H9 (cell line): ENCODE measurements at regions not wholly inside any gene's neighbourhood (a gene's known extent, or its start where the extent isn't known, plus 50 kb on each side); places are given as distances from the start of the nearest gene placed in this dataset.

ENCODE experiments used
- DNase-seq: peaks from one replicate; pipeline ENCODE4 v3.0.0-alpha.2; 2017
- H2AFZ ChIP-seq: one replicate; pipeline ENCODE4 v1.6.1; 2013; ENCODE audit warnings: mild to moderate bottlenecking, low read length, control low read depth, moderate library complexity
- H2AK5ac ChIP-seq: 2 replicates; pipeline ENCODE4 v1.6.1; 2013; ENCODE audit warnings: low read length, control low read depth, mixed read lengths; ENCODE audit not compliant: insufficient read length
- H2BK120ac ChIP-seq: one replicate; pipeline ENCODE4 v1.6.1; 2013; ENCODE audit warnings: low read depth, mild to moderate bottlenecking, low read length, control low read depth, inconsistent platforms; ENCODE audit not compliant: poor library complexity, severe bottlenecking
- H2BK12ac ChIP-seq: 2 replicates; pipeline ENCODE4 v1.6.1; 2013; ENCODE audit warnings: low read length, control low read depth, mixed read lengths, low read depth; ENCODE audit not compliant: insufficient read length
- H2BK15ac ChIP-seq: 2 replicates; pipeline ENCODE4 v1.6.1; 2013; ENCODE audit warnings: low read depth, low read length, control low read depth
- H2BK20ac ChIP-seq: one replicate; pipeline ENCODE4 v1.6.1; 2013; ENCODE audit warnings: low read depth, mild to moderate bottlenecking, low read length, control low read depth, inconsistent platforms; ENCODE audit not compliant: poor library complexity, severe bottlenecking
- H2BK5ac ChIP-seq: 2 replicates; pipeline ENCODE4 v1.6.1; 2013; ENCODE audit warnings: low read length, control low read depth, mixed read lengths; ENCODE audit not compliant: insufficient read length
- H3K14ac ChIP-seq: 2 replicates; pipeline ENCODE4 v1.6.1; 2013; ENCODE audit warnings: low read length, control low read depth; ENCODE audit not compliant: insufficient read depth
- H3K18ac ChIP-seq: 2 replicates; pipeline ENCODE4 v1.6.1; 2013; ENCODE audit warnings: low read depth, mild to moderate bottlenecking, mixed read lengths, low read length, control low read depth; ENCODE audit not compliant: insufficient read length
- H3K23ac ChIP-seq: 2 replicates; pipeline ENCODE4 v1.6.1; 2013; ENCODE audit warnings: low read length, control low read depth, mixed read lengths, low read depth; ENCODE audit not compliant: insufficient read length
- H3K23me2 ChIP-seq: 2 replicates; pipeline ENCODE4 v1.6.1; 2013; ENCODE audit warnings: low read depth, mild to moderate bottlenecking, mixed read lengths, low read length, control low read depth; ENCODE audit not compliant: insufficient read length, poor library complexity, severe bottlenecking
- H3K27ac ChIP-seq: 2 replicates; pipeline ENCODE4 v1.5.1; 2013; ENCODE audit warnings: low read length, control low read depth, mixed read lengths, low read depth; ENCODE audit not compliant: insufficient read length
- H3K27me3 ChIP-seq: 2 replicates; pipeline ENCODE4 v1.6.1; 2013; ENCODE audit warnings: low read length, control low read depth, inconsistent platforms; ENCODE audit not compliant: insufficient read depth
- H3K4ac ChIP-seq: 2 replicates; pipeline ENCODE4 v1.6.1; 2013; ENCODE audit warnings: low read depth, mild to moderate bottlenecking, control low read depth, inconsistent platforms, low read length, moderate library complexity
- H3K4me1 ChIP-seq: 2 replicates; pipeline ENCODE4 v1.6.1; 2013; ENCODE audit warnings: low read length, control low read depth, inconsistent platforms; ENCODE audit not compliant: insufficient read depth
- H3K4me2 ChIP-seq: 2 replicates; pipeline ENCODE4 v1.6.1; 2013; ENCODE audit warnings: low read length, control low read depth, mixed read lengths; ENCODE audit not compliant: insufficient read length, insufficient read depth
- H3K56ac ChIP-seq: 2 replicates; pipeline ENCODE4 v1.6.1; 2013; ENCODE audit warnings: low read depth, mild to moderate bottlenecking, mixed read lengths, low read length, control low read depth; ENCODE audit not compliant: insufficient read length
- H3K79me1 ChIP-seq: 2 replicates; pipeline ENCODE4 v1.6.1; 2013; ENCODE audit warnings: low read depth, mild to moderate bottlenecking, moderate library complexity, low read length, control low read depth, inconsistent platforms; ENCODE audit not compliant: insufficient read depth, poor library complexity, severe bottlenecking
- H3K79me2 ChIP-seq: 2 replicates; pipeline ENCODE4 v1.6.1; 2013; ENCODE audit warnings: low read length, control low read depth, inconsistent platforms; ENCODE audit not compliant: insufficient read depth
- H3K9ac ChIP-seq: 2 replicates; pipeline ENCODE4 v1.6.1; 2013; ENCODE audit warnings: low read length, control low read depth, mixed read lengths; ENCODE audit not compliant: insufficient read length; ENCODE audit errors: extremely low read depth
- H3K9me3 ChIP-seq: one replicate; pipeline ENCODE4 v1.6.1; 2013; ENCODE audit warnings: low read depth, low read length, inconsistent platforms; ENCODE audit not compliant: control insufficient read depth
- H3T11ph ChIP-seq: one replicate; pipeline ENCODE4 v1.6.1; 2013; ENCODE audit warnings: mild to moderate bottlenecking, low read length, control low read depth, inconsistent platforms
- H4K20me1 ChIP-seq: one replicate; pipeline ENCODE4 v1.6.1; 2013; ENCODE audit not compliant: control insufficient read depth, insufficient read length, insufficient read depth
- H4K5ac ChIP-seq: 2 replicates; pipeline ENCODE4 v1.6.1; 2013; ENCODE audit warnings: low read depth, mild to moderate bottlenecking, mixed read lengths, low read length, control low read depth; ENCODE audit not compliant: insufficient read length
- H4K8ac ChIP-seq: replicated peaks from 2 replicates; pipeline ENCODE4 v1.6.1; 2013; ENCODE audit warnings: low read length, control low read depth, mixed read lengths, low read depth; ENCODE audit not compliant: insufficient read length
- H4K91ac ChIP-seq: 2 replicates; pipeline ENCODE4 v1.6.1; 2013; ENCODE audit warnings: low read depth, mild to moderate bottlenecking, moderate library complexity, mixed read lengths, low read length, control low read depth; ENCODE audit not compliant: insufficient read length
- H3K27ac Mint-ChIP-seq, 3 experiments: 2 replicates in 2 of 3; 3 replicates in 1 of 3; pipeline ENCODE4 v1.8.0; 2020 to 2021; ENCODE audit warnings: mixed read lengths in 3 of 3, mild to moderate bottlenecking in 1 of 3, moderate library complexity in 1 of 3
- H3K27me3 Mint-ChIP-seq: 2 replicates; pipeline ENCODE4 v1.8.0; 2021; ENCODE audit warnings: low read depth, mild to moderate bottlenecking, moderate library complexity, mixed read lengths
- H3K36me3 Mint-ChIP-seq, 3 experiments: 2 replicates in 2 of 3; 3 replicates in 1 of 3; pipeline ENCODE4 v1.8.0; 2020 to 2021; ENCODE audit warnings: low read depth in 3 of 3, mixed read lengths in 3 of 3; ENCODE audit not compliant: insufficient read depth in 1 of 3
- H3K4me1 Mint-ChIP-seq, 2 experiments: 2 replicates each; pipeline ENCODE4 v1.8.0; 2020; ENCODE audit warnings: mixed read lengths in 2 of 2
- H3K4me3 Mint-ChIP-seq, 2 experiments: 2 replicates in 1 of 2; 3 replicates in 1 of 2; pipeline ENCODE4 v1.8.0; 2020 to 2021; ENCODE audit warnings: mild to moderate bottlenecking in 2 of 2, mixed read lengths in 2 of 2, moderate library complexity in 1 of 2
- H3K9me3 Mint-ChIP-seq, 2 experiments: 2 replicates in 1 of 2; 3 replicates in 1 of 2; pipeline ENCODE4 v1.8.0; 2020; ENCODE audit warnings: mild to moderate bottlenecking in 2 of 2, mixed read lengths in 2 of 2, moderate library complexity in 1 of 2
- CTCF ChIP-seq: fragments of 200-600 bp; sonication (generic); conservative IDR thresholded peaks from 3 replicates; pipeline ENCODE4 v1.8.0; 2021; ENCODE audit warnings: antibody characterized with exemption, mild to moderate bottlenecking
- WGBS: extraction: QIAGEN DNeasy Blood & Tissue Kit; methylation state at CpG from one replicate; pipeline ENCODE4 v1.1.7; 2013; ENCODE audit warnings: missing lambda C conversion rate, low lambda C conversion rate, mixed read lengths; ENCODE audit not compliant: insufficient read length; ENCODE audit errors: extremely low coverage; 5-methylcytosine and 5-hydroxymethylcytosine counted together

- H3K4me2 ChIP-seq, result no peak overlapping the region
- no peak overlapping the region for H4K8ac ChIP-seq
- H3K9ac ChIP-seq, result no peak overlapping the region
- H4K5ac ChIP-seq, result no peak overlapping the region
- no peaks in the 10 kb centered on the region for H3K79me2 ChIP-seq
- Mint-ChIP-seq H3K4me1 (peaks cover 6 to 14% of the 10 kb centered on the region in 2 experiments), H3K36me3 (no peaks in the 10 kb centered on the region), H3K9me3 (no peaks in the 10 kb centered on the region; a peak in 2 of 5 replicates), H3K27me3 (peaks cover 61% of the 10 kb centered on the region), H3K27ac (no peak overlapping the region), H3K4me3 (no peak overlapping the region; a peak in 1 of 5 replicates)
- WGBS, result no CpG with 5 or more reads among the region's 9 CpGs
- H3K27me3 ChIP-seq, result no peaks in the 10 kb centered on the region; the same call in 1 of the 2 replicates
- no peak overlapping the region for H4K91ac ChIP-seq
- no peak overlapping the region for H3T11ph ChIP-seq
- H3K4me1 ChIP-seq, result no peaks in the 10 kb centered on the region
- H2BK20ac ChIP-seq, result no peak overlapping the region
- no peaks in the 10 kb centered on the region for H3K9me3 ChIP-seq
- H2BK5ac ChIP-seq, result no peak overlapping the region
- no peak overlapping the region for H2BK120ac ChIP-seq
- no peak overlapping the region for H3K18ac ChIP-seq
- no peak overlapping the region for H2BK15ac ChIP-seq
- no peaks in the 10 kb centered on the region for H3K79me1 ChIP-seq
- no peak overlapping the region for H3K14ac ChIP-seq
- H3K27ac ChIP-seq, result no peak overlapping the region
- H3K56ac ChIP-seq, result no peak overlapping the region
- DNase-seq, result peak; percentile 70
- H2AK5ac ChIP-seq, result no peak overlapping the region
- H4K20me1 ChIP-seq, result no peaks in the 10 kb centered on the region
- H2BK12ac ChIP-seq, result no peak overlapping the region
- no peak for TF ChIP-seq CTCF
- no peaks in the 10 kb centered on the region for H3K23me2 ChIP-seq
- H2AFZ ChIP-seq, result no peak overlapping the region
- H3K23ac ChIP-seq, result no peak overlapping the region
- no peak overlapping the region for H3K4ac ChIP-seq
Observed at GRCh38 chr15:77753281-77753873, 120.7 kb upstream of the LINGO1 start.
